Central memory CD8-positive, alpha-beta T cell (primary cell): ENCODE measurements at regions not wholly inside any gene's neighbourhood (a gene's known extent, or its start where the extent isn't known, plus 50 kb on each side); places are given as distances from the start of the nearest gene placed in this dataset.

Experiments
- ATAC-seq: fragments of 150-1000 bp; cut with Tn5 transposase; replicated peaks from 2 replicates; pipeline ENCODE4 v1.10.0; 2022; ENCODE audit warnings: mild to moderate bottlenecking, moderate FRiP score, moderate number of reproducible peaks; ENCODE audit not compliant: poor library complexity, severe bottlenecking; ENCODE audit errors: extremely low read depth
- DNase-seq, 2 donors: peaks; one replicate each; pipeline ENCODE4 v3.0.0; 2021; ENCODE audit warnings: low spot score in 2 of 2
- H3K27ac Mint-ChIP-seq: one replicate; pipeline ENCODE4 v1.8.0; 2022; ENCODE audit warnings: low read depth, mild to moderate bottlenecking, moderate library complexity, mixed read lengths
- H3K27me3 Mint-ChIP-seq: one replicate; pipeline ENCODE4 v1.8.0; 2022; ENCODE audit warnings: mixed read lengths
- H3K36me3 Mint-ChIP-seq: one replicate; pipeline ENCODE4 v1.8.0; 2022; ENCODE audit warnings: mild to moderate bottlenecking, moderate library complexity, mixed read lengths; ENCODE audit not compliant: insufficient read depth
- H3K4me1 Mint-ChIP-seq: one replicate; pipeline ENCODE4 v1.8.0; 2022; ENCODE audit warnings: mixed read lengths
- H3K4me3 Mint-ChIP-seq: one replicate; pipeline ENCODE4 v1.8.0; 2022; ENCODE audit warnings: mild to moderate bottlenecking, moderate library complexity, mixed read lengths
- H3K9me3 Mint-ChIP-seq: one replicate; pipeline ENCODE4 v1.8.0; 2022; ENCODE audit warnings: mixed read lengths

DNA sequence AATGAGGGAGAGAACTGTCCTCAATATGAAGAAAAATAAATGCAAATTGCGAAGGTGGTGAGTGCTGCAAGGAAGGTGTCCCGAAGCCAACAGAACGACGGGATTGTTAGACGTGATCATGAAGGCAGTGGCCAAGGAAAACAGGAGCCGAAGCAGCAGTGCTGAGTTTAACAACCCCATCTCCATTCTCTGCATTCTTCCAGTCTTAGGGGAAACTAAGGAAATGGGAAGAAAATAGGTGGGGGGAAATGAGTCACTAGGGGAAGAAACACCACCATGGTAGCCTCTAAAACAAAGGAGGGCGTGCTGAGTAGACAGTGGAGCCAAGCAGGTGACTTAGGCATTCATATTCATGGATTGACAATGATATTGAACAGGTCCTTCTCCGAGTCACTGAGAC is 192.2 kb upstream of the AKR1E2 start:
- Mint-ChIP-seq H3K4me3 (no peak overlapping the region), H3K27ac (no peak overlapping the region), H3K36me3 (no peaks in the 10 kb centered on the region), H3K4me1 (no peaks in the 10 kb centered on the region), H3K27me3 (peaks cover 27% of the 10 kb centered on the region), H3K9me3 (no peaks in the 10 kb centered on the region)
- ATAC-seq (no peak), DNase-seq (no peak)

GRCh38 chr10:4633186-4633585 is 192.8 kb upstream of the AKR1E2 start:
- H3K4me3 Mint-ChIP-seq = no peak overlapping the region
- no peaks in the 10 kb centered on the region for H3K4me1 Mint-ChIP-seq
- no peaks in the 10 kb centered on the region for H3K9me3 Mint-ChIP-seq
- peaks cover 27% of the 10 kb centered on the region for H3K27me3 Mint-ChIP-seq
- DNase-seq = no peak
- ATAC-seq = no peak
- H3K27ac Mint-ChIP-seq = no peak overlapping the region
- no peaks in the 10 kb centered on the region for H3K36me3 Mint-ChIP-seq

DNA sequence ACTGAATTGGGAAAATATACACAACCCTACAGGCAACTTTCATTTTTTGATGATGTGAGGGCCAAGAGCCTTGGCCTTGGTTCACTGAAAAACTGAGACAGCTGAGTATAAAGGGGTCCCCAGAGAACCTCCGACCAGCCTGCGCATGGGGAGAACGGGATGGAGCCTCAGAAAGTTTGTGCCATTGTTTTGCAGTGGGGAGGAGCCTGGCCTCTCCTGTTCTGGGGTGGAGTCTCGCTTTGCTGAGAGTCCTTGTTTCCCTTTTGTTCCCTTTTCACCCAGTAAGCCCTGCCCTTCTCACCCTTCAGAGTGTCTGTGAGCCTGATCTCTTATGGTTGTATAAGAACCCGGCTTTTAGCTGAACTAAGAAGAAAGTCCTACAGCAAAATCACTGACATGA is 193.2 kb upstream of the AKR1E2 start:
- Mint-ChIP-seq H3K4me1 (no peaks in the 10 kb centered on the region), H3K4me3 (no peak overlapping the region), H3K9me3 (no peaks in the 10 kb centered on the region), H3K27ac (no peak overlapping the region), H3K36me3 (no peaks in the 10 kb centered on the region), H3K27me3 (peaks cover 27% of the 10 kb centered on the region)
- no peak for ATAC-seq
- no peak for DNase-seq

GRCh38 chr10:4626919-4627318 is 199.1 kb upstream of the AKR1E2 start:
- H3K9me3 Mint-ChIP-seq = peaks cover 6% of the 10 kb centered on the region
- DNase-seq = no peak
- no peaks in the 10 kb centered on the region for H3K36me3 Mint-ChIP-seq
- H3K27ac Mint-ChIP-seq = no peak overlapping the region
- peaks cover 42% of the 10 kb centered on the region for H3K27me3 Mint-ChIP-seq
- H3K4me1 Mint-ChIP-seq = no peaks in the 10 kb centered on the region
- ATAC-seq = no peak
- H3K4me3 Mint-ChIP-seq = no peak overlapping the region

DNA sequence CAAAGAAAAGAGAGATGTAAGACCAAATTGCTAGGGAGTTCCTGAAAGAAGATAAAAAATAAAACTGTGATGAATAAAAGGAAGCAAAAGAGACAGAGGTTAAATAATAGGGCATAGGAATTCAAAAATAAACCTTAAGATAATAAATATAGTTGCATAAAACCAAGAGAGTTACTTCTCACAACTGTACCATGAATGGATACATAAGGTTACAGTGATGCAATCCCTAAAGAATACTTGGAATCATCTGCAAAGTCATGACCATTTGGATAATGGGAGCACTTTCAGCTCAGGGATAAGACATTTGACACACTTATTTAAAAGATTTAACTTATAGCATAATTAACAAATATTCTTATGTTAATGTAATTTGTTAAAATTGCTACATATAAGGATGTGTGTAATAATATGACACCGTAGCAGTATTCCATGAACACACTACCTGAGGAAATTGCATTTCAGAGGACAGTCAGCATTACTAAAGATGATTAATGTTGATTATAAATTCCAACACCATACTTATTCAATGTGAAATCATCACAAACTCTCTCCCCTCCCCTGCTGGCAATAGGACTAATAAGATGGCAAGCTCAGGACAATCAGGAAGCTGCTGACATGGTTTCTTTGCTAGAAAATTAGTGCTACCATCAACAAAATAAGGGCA is 202.1 kb upstream of the AKR1E2 start:
- peaks cover 6% of the 10 kb centered on the region for H3K9me3 Mint-ChIP-seq
- no peak for ATAC-seq
- H3K4me1 Mint-ChIP-seq = no peaks in the 10 kb centered on the region
- H3K4me3 Mint-ChIP-seq = no peak overlapping the region
- no peak for DNase-seq
- peaks cover 43% of the 10 kb centered on the region for H3K27me3 Mint-ChIP-seq
- no peaks in the 10 kb centered on the region for H3K36me3 Mint-ChIP-seq
- H3K27ac Mint-ChIP-seq = no peak overlapping the region

DNA sequence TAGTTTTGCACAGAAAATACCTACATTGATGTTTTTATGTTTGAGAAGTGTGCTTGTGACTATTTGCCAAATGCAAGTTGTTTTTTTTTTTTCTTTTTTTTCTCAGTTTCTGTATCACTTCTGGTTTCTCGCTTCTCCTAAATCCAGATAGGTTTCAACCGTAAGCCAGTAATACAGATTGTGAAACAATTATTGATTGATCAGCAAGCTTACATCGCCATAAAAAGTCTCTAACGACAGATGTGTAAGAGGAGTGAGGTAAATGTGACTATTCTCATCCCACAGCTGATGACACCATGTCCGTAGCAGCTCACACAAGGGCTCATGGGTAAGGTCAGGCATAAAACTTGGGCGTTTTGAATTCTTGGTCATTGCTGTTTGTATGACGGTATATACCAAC is 202.8 kb upstream of the AKR1E2 start:
- ATAC-seq (no peak), DNase-seq (no peak)
- no peaks in the 10 kb centered on the region for H3K36me3 Mint-ChIP-seq
- peaks cover 6% of the 10 kb centered on the region for H3K9me3 Mint-ChIP-seq
- H3K4me3 Mint-ChIP-seq = no peak overlapping the region
- H3K27me3 Mint-ChIP-seq = peaks cover 50% of the 10 kb centered on the region
- H3K4me1 Mint-ChIP-seq = no peaks in the 10 kb centered on the region
- no peak overlapping the region for H3K27ac Mint-ChIP-seq

DNA sequence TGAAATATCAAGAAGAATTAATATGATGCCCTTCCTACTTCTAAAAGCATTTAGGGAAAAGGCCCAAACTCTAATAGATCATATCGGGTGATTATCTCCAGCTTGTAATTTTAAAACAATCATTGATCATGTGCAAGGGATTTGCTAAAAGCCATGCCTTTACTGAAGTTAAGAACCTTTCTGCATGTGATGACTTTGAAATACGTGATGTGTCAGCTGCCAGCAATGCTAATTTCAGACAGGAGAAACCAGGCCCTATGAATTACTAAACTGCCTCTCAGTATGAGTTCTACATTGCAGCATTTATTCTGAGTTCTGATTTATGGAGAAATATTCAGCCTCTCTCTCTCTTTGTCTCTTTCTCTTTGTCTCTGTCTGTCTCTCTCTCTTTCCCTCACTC is 203.6 kb upstream of the AKR1E2 start:
- DNase-seq = no peak
- Mint-ChIP-seq H3K27me3 (peaks cover 58% of the 10 kb centered on the region), H3K36me3 (no peaks in the 10 kb centered on the region), H3K4me1 (no peaks in the 10 kb centered on the region), H3K27ac (no peak overlapping the region), H3K4me3 (no peak overlapping the region), H3K9me3 (peaks cover 9% of the 10 kb centered on the region)
- no peak for ATAC-seq

GRCh38 chr10:4617589-4617988 is 208.4 kb upstream of the AKR1E2 start:
- Mint-ChIP-seq H3K27me3 (peaks cover 72% of the 10 kb centered on the region), H3K4me1 (no peaks in the 10 kb centered on the region), H3K27ac (no peak overlapping the region), H3K4me3 (no peak overlapping the region), H3K36me3 (no peaks in the 10 kb centered on the region), H3K9me3 (peaks cover 5% of the 10 kb centered on the region)
- no peak for ATAC-seq
- no peak for DNase-seq

DNA sequence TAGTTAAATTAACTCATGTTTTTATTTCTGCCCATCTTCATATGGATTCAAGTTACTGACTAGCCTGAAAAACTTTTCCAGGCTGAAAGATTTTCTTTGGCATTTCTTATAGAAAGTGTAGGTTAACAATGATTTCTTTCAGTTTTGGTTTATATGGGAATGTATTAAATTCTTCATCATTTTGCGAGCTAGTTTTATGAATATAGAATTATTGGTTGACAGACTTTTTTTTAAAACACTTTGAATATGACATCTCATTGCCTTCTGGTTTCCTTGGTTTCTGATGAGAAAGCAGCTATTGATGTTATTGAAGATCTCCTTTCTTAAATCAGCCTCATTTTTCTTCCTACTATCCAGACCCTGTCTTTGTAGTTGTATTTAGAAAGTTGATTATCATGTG is 211.0 kb upstream of the AKR1E2 start:
- H3K9me3 Mint-ChIP-seq = peaks cover 5% of the 10 kb centered on the region
- no peak overlapping the region for H3K4me3 Mint-ChIP-seq
- no peak overlapping the region for H3K27ac Mint-ChIP-seq
- peaks cover 65% of the 10 kb centered on the region for H3K27me3 Mint-ChIP-seq
- H3K4me1 Mint-ChIP-seq = no peaks in the 10 kb centered on the region
- ATAC-seq (no peak), DNase-seq (no peak)
- no peaks in the 10 kb centered on the region for H3K36me3 Mint-ChIP-seq

- Mint-ChIP-seq H3K4me3 (no peak overlapping the region), H3K27me3 (peaks cover 30% of the 10 kb centered on the region), H3K27ac (no peak overlapping the region), H3K4me1 (no peaks in the 10 kb centered on the region), H3K9me3 (no peaks in the 10 kb centered on the region), H3K36me3 (no peaks in the 10 kb centered on the region)
- no peak for DNase-seq
- no peak for ATAC-seq
These were observed 216.8 kb upstream of the AKR1E2 start for GRCh38 chr10:4609251-4609650.

DNA sequence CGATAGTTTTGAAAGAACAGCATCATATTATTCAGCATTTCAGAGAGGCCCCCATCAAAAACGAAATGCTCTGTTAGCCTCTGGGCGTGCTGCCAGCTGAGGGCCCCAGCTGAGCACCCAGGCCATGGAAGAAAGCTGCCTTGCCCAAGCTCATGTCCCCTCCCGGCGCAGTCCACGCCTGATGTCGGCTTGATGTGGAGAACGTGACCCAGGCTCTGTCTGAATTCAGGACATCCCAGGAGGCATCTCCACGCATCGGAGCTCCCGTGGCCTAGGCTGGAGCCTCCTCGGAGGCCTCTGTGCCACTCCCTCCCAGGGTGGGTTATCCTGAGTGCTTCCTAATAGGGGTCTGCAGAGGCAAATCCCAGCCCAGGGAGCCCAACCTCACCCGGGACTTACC is 218.3 kb upstream of the AKR1E2 start:
- Mint-ChIP-seq H3K4me3 (no peak overlapping the region), H3K4me1 (no peaks in the 10 kb centered on the region), H3K36me3 (no peaks in the 10 kb centered on the region), H3K27me3 (peaks cover 21% of the 10 kb centered on the region), H3K9me3 (no peaks in the 10 kb centered on the region), H3K27ac (no peak overlapping the region)
- DNase-seq = no peak
- ATAC-seq = no peak

DNA sequence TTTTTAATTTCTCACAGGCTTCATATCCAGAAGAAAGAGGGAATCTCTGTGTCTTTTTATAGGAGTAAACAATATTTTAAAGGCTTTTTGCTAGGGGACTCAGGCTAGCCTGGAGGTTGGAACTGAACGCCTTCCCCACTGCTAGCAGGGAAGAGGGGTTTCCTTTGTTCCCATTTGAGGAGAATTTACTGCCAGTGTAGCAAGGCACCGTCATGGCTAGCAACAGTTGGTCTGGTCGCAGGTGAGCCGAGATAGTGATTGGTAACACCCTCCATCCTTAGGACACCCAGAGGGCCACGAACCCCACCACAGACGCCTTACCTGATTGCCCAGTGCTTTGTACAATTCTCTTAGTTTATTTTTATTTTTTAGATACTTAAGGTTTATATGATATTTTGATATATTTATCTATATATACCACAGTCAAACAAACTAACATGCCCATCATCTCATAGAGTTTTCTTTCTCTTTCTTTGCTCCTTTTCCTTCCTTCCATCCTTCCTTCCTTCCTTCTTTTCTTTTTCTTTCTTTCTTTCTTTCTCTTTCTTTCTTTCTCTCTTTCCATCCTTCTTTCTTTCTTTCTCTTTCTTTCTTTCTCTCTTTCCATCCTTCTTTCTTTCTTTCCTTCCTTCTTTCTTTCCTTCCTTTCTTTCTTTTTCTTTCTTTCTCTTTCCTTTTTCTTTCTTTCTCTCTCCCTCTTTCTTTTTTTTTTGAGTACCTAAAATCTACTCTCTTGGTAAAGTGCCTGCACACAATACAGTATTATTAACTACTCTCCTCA is 219.0 kb upstream of the AKR1E2 start:
- Mint-ChIP-seq H3K9me3 (no peaks in the 10 kb centered on the region), H3K27ac (no peak overlapping the region), H3K4me1 (no peaks in the 10 kb centered on the region), H3K4me3 (no peak overlapping the region), H3K36me3 (no peaks in the 10 kb centered on the region), H3K27me3 (peaks cover 21% of the 10 kb centered on the region)
- no peak for DNase-seq
- no peak for ATAC-seq

- ATAC-seq (no peak), DNase-seq (no peak)
- no peaks in the 10 kb centered on the region for H3K9me3 Mint-ChIP-seq
- H3K27me3 Mint-ChIP-seq = peaks cover 10% of the 10 kb centered on the region
- H3K4me1 Mint-ChIP-seq = no peaks in the 10 kb centered on the region
- no peak overlapping the region for H3K4me3 Mint-ChIP-seq
- no peaks in the 10 kb centered on the region for H3K36me3 Mint-ChIP-seq
- no peak overlapping the region for H3K27ac Mint-ChIP-seq
These were observed 223.1 kb upstream of the AKR1E2 start for GRCh38 chr10:4602764-4603491.
